ENCODE measurements at regions not wholly inside any gene's neighbourhood (a gene's known extent, or its start where the extent isn't known, plus 50 kb on each side); places are given as distances from the start of the nearest gene placed in this dataset.

DNA sequence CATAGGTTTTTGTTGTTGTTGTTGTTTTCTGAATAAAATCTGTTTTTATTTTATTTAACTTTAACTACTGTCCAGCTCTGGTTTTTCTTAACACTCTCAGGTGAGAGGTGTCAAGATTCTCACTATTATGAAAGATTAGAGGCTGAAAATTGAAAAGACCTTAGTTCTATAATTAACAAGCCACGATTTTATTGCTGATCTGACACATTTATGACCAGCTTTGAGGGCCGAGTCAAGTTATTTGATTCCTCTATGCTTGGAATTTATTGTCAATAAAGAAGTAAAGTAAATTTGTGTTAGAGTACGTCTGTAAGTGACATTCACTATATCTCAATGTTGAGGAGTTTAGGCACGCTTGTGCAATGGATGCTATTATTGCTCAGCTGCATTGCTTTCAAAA lies 808.8 kb downstream of the GALC start:
- TF ChIP-seq, protein P1, sequence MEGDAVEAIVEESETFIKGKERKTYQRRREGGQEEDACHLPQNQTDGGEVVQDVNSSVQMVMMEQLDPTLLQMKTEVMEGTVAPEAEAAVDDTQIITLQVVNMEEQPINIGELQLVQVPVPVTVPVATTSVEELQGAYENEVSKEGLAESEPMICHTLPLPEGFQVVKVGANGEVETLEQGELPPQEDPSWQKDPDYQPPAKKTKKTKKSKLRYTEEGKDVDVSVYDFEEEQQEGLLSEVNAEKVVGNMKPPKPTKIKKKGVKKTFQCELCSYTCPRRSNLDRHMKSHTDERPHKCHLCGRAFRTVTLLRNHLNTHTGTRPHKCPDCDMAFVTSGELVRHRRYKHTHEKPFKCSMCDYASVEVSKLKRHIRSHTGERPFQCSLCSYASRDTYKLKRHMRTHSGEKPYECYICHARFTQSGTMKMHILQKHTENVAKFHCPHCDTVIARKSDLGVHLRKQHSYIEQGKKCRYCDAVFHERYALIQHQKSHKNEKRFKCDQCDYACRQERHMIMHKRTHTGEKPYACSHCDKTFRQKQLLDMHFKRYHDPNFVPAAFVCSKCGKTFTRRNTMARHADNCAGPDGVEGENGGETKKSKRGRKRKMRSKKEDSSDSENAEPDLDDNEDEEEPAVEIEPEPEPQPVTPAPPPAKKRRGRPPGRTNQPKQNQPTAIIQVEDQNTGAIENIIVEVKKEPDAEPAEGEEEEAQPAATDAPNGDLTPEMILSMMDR (IDR thresholded peaks at IDR 0.05; ENCODE audit: low read depth, low read length, missing control alignments): no peak
- DNase-seq (ENCODE audit: low read depth): no peak
- no peak overlapping the region for H3K4me3 ChIP-seq (ENCODE audit: low read depth, low read length)

DNA sequence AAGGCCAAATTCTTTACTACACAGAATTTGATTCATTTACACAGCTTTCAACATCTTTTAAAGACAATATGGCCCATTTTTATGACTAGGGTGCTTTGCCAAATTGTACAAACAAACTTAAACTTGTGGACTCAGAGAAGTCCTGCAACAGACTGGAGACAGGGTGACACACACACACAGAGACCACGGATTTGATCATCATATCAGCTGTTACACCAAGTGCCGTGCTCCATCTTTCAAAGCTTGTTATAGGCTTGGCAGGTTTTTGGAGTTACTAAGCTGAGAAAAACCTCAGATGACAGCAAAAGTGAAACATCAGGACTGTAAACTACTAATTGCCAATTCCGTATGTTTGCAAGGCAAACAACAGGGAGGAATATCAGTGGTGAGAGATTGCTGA lies 811.7 kb downstream of the GALC start:
- no peak overlapping the region for H3K4me3 ChIP-seq (ENCODE audit: low read depth, low read length)
- DNase-seq (ENCODE audit: low read depth): no peak
- TF ChIP-seq, protein P1 (IDR thresholded peaks at IDR 0.05; ENCODE audit: low read depth, low read length, missing control alignments): no peak

DNA sequence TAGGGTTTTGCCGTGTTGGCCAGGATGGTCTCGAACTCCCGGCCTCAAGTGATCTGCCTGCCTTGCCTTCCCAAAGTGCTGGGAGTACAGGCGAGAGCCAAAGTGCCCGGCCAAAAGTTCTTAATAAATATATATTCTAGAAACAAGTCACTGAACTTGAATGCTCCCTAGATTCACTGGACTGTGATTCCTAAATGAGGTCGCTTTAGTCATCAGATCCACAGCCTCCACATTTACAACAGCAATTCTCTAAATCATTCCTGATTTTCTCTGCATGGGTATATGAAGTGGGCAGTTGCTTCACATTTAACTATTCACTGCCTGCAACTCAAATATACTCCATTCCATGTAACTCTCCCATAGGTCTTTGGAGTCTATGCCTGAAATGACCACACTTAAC lies 813.0 kb downstream of the GALC start:
- TF ChIP-seq, protein P1 (IDR thresholded peaks at IDR 0.05; ENCODE audit: low read depth, low read length, missing control alignments): no peak
- no peak overlapping the region for H3K4me3 ChIP-seq (ENCODE audit: low read depth, low read length)
- DNase-seq (ENCODE audit: low read depth): no peak

DNA sequence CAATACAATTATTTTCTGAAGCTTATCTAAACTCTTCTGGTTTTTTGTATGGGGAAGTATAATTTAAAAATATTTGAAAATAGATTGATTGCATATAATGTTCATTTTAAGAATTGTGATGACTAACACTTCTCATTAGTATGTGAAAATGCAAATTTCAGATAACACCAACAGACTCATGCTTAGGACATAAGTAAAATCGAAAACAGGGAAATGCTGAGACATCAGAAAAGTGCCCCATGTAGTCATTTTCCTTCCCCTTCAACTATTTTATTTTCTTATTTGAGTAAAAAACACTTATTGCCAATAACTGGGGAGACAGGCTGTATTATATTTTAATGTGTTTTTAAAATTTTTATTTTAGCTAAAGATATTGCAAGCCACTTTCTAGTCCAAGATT lies 814.7 kb downstream of the GALC start:
- no peak overlapping the region for H3K4me3 ChIP-seq (ENCODE audit: low read depth, low read length)
- TF ChIP-seq, protein P1 (IDR thresholded peaks at IDR 0.05; ENCODE audit: low read depth, low read length, missing control alignments): no peak
- DNase-seq (ENCODE audit: low read depth): no peak

- TF ChIP-seq, protein P1 (IDR thresholded peaks at IDR 0.05; ENCODE audit: low read depth, low read length, missing control alignments): no peak
- H3K4me3 ChIP-seq (ENCODE audit: low read depth, low read length): no peak overlapping the region
- no peak for DNase-seq (ENCODE audit: low read depth)
Observed at GRCh38 chr14:87175175-87175574, 817.8 kb downstream of the GALC start.

DNA sequence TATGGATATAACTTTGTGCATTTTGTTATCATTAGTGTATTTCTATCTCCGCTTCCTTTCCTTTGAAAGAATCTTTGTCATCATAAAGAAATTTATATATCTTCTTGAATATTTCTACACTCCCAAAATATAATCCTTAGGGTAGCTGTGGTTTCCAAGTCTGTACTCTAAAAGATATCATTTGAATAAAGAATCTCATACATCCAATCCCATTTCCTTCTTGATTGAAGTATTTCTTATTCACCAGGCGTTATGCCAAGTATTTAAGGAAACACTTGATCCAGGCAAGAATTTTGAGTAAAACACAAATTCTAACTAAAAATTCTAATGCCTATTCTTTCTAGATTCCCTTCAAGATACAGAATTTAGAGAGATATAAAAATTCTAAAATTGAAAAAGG lies 821.8 kb downstream of the GALC start:
- no peak overlapping the region for H3K4me3 ChIP-seq (ENCODE audit: low read depth, low read length)
- TF ChIP-seq, protein P1 (IDR thresholded peaks at IDR 0.05; ENCODE audit: low read depth, low read length, missing control alignments): no peak
- DNase-seq (ENCODE audit: low read depth): no peak

GRCh38 chr14:87170179-87170578 lies 822.8 kb downstream of the GALC start:
- TF ChIP-seq, protein P1 (IDR thresholded peaks at IDR 0.05; ENCODE audit: low read depth, low read length, missing control alignments): no peak
- H3K4me3 ChIP-seq (ENCODE audit: low read depth, low read length): no peak overlapping the region
- no peak for DNase-seq (ENCODE audit: low read depth)
